ENCODE measurements at regions not wholly inside any gene's neighbourhood (a gene's known extent, or its start where the extent isn't known, plus 50 kb on each side); places are given as distances from the start of the nearest gene placed in this dataset.

GRCh38 chr12:28099871-28100270 lies 90.4 kb upstream of the CCDC91 start:
- no peak for TF ChIP-seq CTCF (IDR thresholded peaks at IDR 0.05; ENCODE audit: insufficient read depth in 1 of 2, low read depth in 1 of 2, low read length in 1 of 2, severe bottlenecking in 1 of 2, unreplicated experiment in 1 of 2)
- POLR2A ChIA-PET = no interaction called here
- no peaks in the 10 kb centered on the region for H3K9me3 Mint-ChIP-seq (ENCODE audit: unreplicated experiment)
- CTCF ChIA-PET = no interaction called here
- Histone ChIP-seq H3K9me3 (no peaks in the 10 kb centered on the region), H3K36me3 (ENCODE audit: control insufficient read depth, insufficient read depth, low read length) (no peaks in the 10 kb centered on the region), H3K27me3 (replicated peaks; ENCODE audit: control insufficient read depth, insufficient read depth, low read length) (no peaks in the 10 kb centered on the region), H3K4me1 (no peaks in the 10 kb centered on the region), H3K4me3 (ENCODE audit: low read depth, low read length) (no peak overlapping the region)
- intact Hi-C loops (cut with micrococcal nuclease; ENCODE audit: unreplicated experiment) = no loop called here
- no peak overlapping the region for H3K4me3 Mint-ChIP-seq (ENCODE audit: unreplicated experiment)
- DNase-seq = no peak
- H3K36me3 Mint-ChIP-seq (ENCODE audit: insufficient read depth, unreplicated experiment) = no peaks in the 10 kb centered on the region
- peaks cover 7% of the 10 kb centered on the region for H3K27me3 Mint-ChIP-seq (ENCODE audit: insufficient read depth, unreplicated experiment)
- H3K4me1 Mint-ChIP-seq (ENCODE audit: low read depth, unreplicated experiment) = no peaks in the 10 kb centered on the region
- no TSS peak for BruUV-seq (replicated peaks)
- H3K27ac Mint-ChIP-seq (ENCODE audit: unreplicated experiment) = no peak overlapping the region

DNA sequence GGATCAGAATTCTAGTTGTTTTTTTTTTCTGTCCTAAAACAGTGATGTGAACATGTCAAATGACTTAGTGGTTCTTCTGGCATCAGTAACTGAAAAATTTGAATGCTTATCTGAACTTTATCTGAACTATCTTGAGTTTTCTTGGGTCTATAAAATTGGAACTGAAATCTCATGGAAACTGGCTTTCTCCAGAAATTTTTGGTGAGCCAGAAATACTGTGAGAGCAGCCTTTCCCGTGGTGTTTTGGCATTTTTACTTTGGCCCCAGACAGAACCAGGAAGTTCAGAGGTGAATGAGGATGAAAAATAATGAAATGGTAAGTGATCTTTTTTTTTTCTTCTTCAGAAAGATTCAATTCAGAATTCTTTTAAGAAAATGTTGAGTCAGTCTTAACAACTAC lies 89.5 kb upstream of the CCDC91 start:
- Histone ChIP-seq H3K4me3 (ENCODE audit: low read depth, low read length) (no peak overlapping the region), H3K36me3 (ENCODE audit: control insufficient read depth, insufficient read depth, low read length) (no peaks in the 10 kb centered on the region), H3K4me1 (no peaks in the 10 kb centered on the region), H3K9me3 (no peaks in the 10 kb centered on the region), H3K27me3 (replicated peaks; ENCODE audit: control insufficient read depth, insufficient read depth, low read length) (no peaks in the 10 kb centered on the region)
- no TSS peak for BruUV-seq (replicated peaks)
- intact Hi-C loops (cut with micrococcal nuclease; ENCODE audit: unreplicated experiment) = no loop called here
- DNase-seq = no peak
- H3K36me3 Mint-ChIP-seq (ENCODE audit: insufficient read depth, unreplicated experiment) = no peaks in the 10 kb centered on the region
- no peak overlapping the region for H3K4me3 Mint-ChIP-seq (ENCODE audit: unreplicated experiment)
- no peaks in the 10 kb centered on the region for H3K9me3 Mint-ChIP-seq (ENCODE audit: unreplicated experiment)
- no peak for TF ChIP-seq CTCF (IDR thresholded peaks at IDR 0.05; ENCODE audit: insufficient read depth in 1 of 2, low read depth in 1 of 2, low read length in 1 of 2, severe bottlenecking in 1 of 2, unreplicated experiment in 1 of 2)
- peaks cover 7% of the 10 kb centered on the region for H3K27me3 Mint-ChIP-seq (ENCODE audit: insufficient read depth, unreplicated experiment)
- H3K27ac Mint-ChIP-seq (ENCODE audit: unreplicated experiment) = no peak overlapping the region
- ChIA-PET POLR2A (no interaction called here), CTCF (no interaction called here)
- H3K4me1 Mint-ChIP-seq (ENCODE audit: low read depth, unreplicated experiment) = no peaks in the 10 kb centered on the region

DNA sequence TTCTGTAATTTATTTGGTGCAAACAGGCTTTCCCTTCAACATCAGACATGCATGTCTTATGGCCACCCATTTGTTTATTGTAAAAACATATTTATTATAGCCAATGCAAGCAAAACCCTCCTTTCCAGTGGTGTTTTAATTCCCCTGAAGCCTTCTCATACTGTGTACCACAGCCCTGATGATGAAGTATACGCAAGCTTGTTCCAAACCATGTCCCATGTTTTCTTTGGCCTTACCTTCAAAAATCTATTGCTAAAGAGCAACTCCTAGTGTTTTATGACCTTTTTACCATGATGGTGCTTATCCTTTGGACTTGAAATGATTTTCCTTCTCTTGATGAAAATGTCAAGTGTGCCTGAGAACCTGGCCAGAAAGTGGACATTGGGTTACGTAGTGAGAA lies 85.9 kb upstream of the CCDC91 start:
- H3K4me1 Mint-ChIP-seq (ENCODE audit: low read depth, unreplicated experiment) = no peaks in the 10 kb centered on the region
- intact Hi-C loops (cut with micrococcal nuclease; ENCODE audit: unreplicated experiment) = no loop called here
- POLR2A ChIA-PET = no interaction called here
- Histone ChIP-seq H3K4me1 (no peaks in the 10 kb centered on the region), H3K9me3 (no peaks in the 10 kb centered on the region), H3K36me3 (ENCODE audit: control insufficient read depth, insufficient read depth, low read length) (no peaks in the 10 kb centered on the region), H3K4me3 (ENCODE audit: low read depth, low read length) (no peak overlapping the region), H3K27me3 (replicated peaks; ENCODE audit: control insufficient read depth, insufficient read depth, low read length) (no peaks in the 10 kb centered on the region)
- H3K27ac Mint-ChIP-seq (ENCODE audit: unreplicated experiment) = no peak overlapping the region
- DNase-seq = no peak
- no peaks in the 10 kb centered on the region for H3K9me3 Mint-ChIP-seq (ENCODE audit: unreplicated experiment)
- no TSS peak for BruUV-seq (replicated peaks)
- H3K36me3 Mint-ChIP-seq (ENCODE audit: insufficient read depth, unreplicated experiment) = no peaks in the 10 kb centered on the region
- TF ChIP-seq CTCF (IDR thresholded peaks at IDR 0.05; ENCODE audit: insufficient read depth in 1 of 2, low read depth in 1 of 2, low read length in 1 of 2, severe bottlenecking in 1 of 2, unreplicated experiment in 1 of 2) = no peak
- H3K4me3 Mint-ChIP-seq (ENCODE audit: unreplicated experiment) = no peak overlapping the region
- CTCF ChIA-PET = no interaction called here
- H3K27me3 Mint-ChIP-seq (ENCODE audit: insufficient read depth, unreplicated experiment) = peaks cover 3% of the 10 kb centered on the region

All from Caco-2 (cell line).